Keratinocyte (primary cell): ENCODE measurements at regions not wholly inside any gene's neighbourhood (a gene's known extent, or its start where the extent isn't known, plus 50 kb on each side); places are given as distances from the start of the nearest gene placed in this dataset.

Experiments used
- DNase-seq: peaks from one replicate; pipeline ENCODE4 v3.0.0-alpha.2; 2011; ENCODE audit warnings: low read depth, missing footprints, low spot score
- FAIRE-seq: peaks from 2 replicates; lab custom pipeline; 2011; peaks lifted over from hg19 to GRCh38; lab: Jason Lieb, UNC
- H2AFZ ChIP-seq: 2 replicates; pipeline ENCODE4 v1.6.0; 2012; ENCODE audit warnings: low read length, control low read depth, inconsistent platforms; ENCODE audit not compliant: control insufficient read depth
- H3K27ac ChIP-seq: 2 replicates; pipeline ENCODE4 v1.5.1; 2011; ENCODE audit warnings: low read length; ENCODE audit not compliant: control insufficient read depth, insufficient read depth
- H3K27me3 ChIP-seq: 3 replicates; pipeline ENCODE4 v1.6.0; 2011; ENCODE audit warnings: low read length; ENCODE audit not compliant: control insufficient read depth, insufficient read depth; ENCODE audit errors: extremely low read depth
- H3K36me3 ChIP-seq, 2 experiments: 2 replicates in 1 of 2; 3 replicates in 1 of 2; pipeline ENCODE4 v1.5.1; 2011; ENCODE audit warnings: low read length in 2 of 2, mild to moderate bottlenecking in 1 of 2; ENCODE audit not compliant: control insufficient read depth in 2 of 2, insufficient read depth in 2 of 2; ENCODE audit errors: extremely low read depth in 1 of 2
- H3K4me1 ChIP-seq: 3 replicates; pipeline ENCODE4 v1.5.1; 2011; ENCODE audit warnings: low read length; ENCODE audit not compliant: control insufficient read depth, insufficient read depth; ENCODE audit errors: extremely low read depth
- H3K4me2 ChIP-seq: 3 replicates; pipeline ENCODE4 v1.6.0; 2011; ENCODE audit warnings: low read depth, low read length; ENCODE audit not compliant: control insufficient read depth, insufficient read depth; ENCODE audit errors: extremely low read depth
- H3K4me3 ChIP-seq, 3 experiments: fragments of 200-600 bp in 1 of 3; sonication (generic) in 1 of 3; 2 replicates in 2 of 3; 3 replicates in 1 of 3; pipeline ENCODE4 v1.5.1; 2011 to 2016; ENCODE audit warnings: low read length in 3 of 3, mild to moderate bottlenecking in 3 of 3, control low read depth in 2 of 3, inconsistent platforms in 1 of 3, low read depth in 1 of 3, mixed read lengths in 1 of 3, mixed run types in 1 of 3, moderate library complexity in 1 of 3; ENCODE audit not compliant: control insufficient read depth in 2 of 3, insufficient read depth in 2 of 3; ENCODE audit errors: extremely low read depth in 1 of 3
- H3K79me2 ChIP-seq: 2 replicates; pipeline ENCODE4 v1.6.0; 2012; ENCODE audit warnings: low read length; ENCODE audit not compliant: control insufficient read depth, insufficient read depth
- H3K9ac ChIP-seq: 3 replicates; pipeline ENCODE4 v1.6.0; 2011; ENCODE audit warnings: low read length; ENCODE audit not compliant: control insufficient read depth, insufficient read depth; ENCODE audit errors: extremely low read depth
- H3K9me1 ChIP-seq: 3 replicates; pipeline ENCODE4 v1.6.0; 2011; ENCODE audit warnings: low read length; ENCODE audit not compliant: control insufficient read depth, insufficient read depth; ENCODE audit errors: extremely low read depth
- H3K9me3 ChIP-seq: 2 replicates; pipeline ENCODE4 v1.5.1; 2012; ENCODE audit warnings: low read depth, low read length; ENCODE audit not compliant: control insufficient read depth
- H4K20me1 ChIP-seq: 3 replicates; pipeline ENCODE4 v1.6.0; 2011; ENCODE audit warnings: low read length; ENCODE audit not compliant: control insufficient read depth, insufficient read depth; ENCODE audit errors: extremely low read depth
- EZH2 ChIP-seq: IDR thresholded peaks from one replicate; pipeline ENCODE4 v1.6.1; 2012; ENCODE audit warnings: inconsistent platforms, mild to moderate bottlenecking, low read length, moderate library complexity
- dilution Hi-C: fragments of 300-500 bp; cut with MboI; formaldehyde crosslinking; loops from one replicate; pipeline ENCODE4 v1.7.0; 2020; ENCODE audit warnings: low sequenced_read_pairs; ENCODE audit not compliant: extremely low pct_ligation_motif_present
- TF ChIP-seq, protein P1 (sequence below), 3 experiments: IDR thresholded peaks in 1 of 3; conservative IDR thresholded peaks in 1 of 3; optimal IDR thresholded peaks in 1 of 3; 2 replicates in 2 of 3; 3 replicates in 1 of 3; pipeline versions ENCODE3 to v1.5.1; 2011; ENCODE audit warnings: low read length in 3 of 3, mild to moderate bottlenecking in 3 of 3, moderate library complexity in 2 of 3, control low read depth in 1 of 3, inconsistent platforms in 1 of 3; ENCODE audit not compliant: insufficient read depth in 2 of 3; ENCODE audit errors: extremely low read depth in 1 of 3

- Histone ChIP-seq H3K4me2 (no peak overlapping the region), H4K20me1 (no peaks in the 10 kb centered on the region), H3K4me3 (no peak overlapping the region), H3K79me2 (no peaks in the 10 kb centered on the region), H3K36me3 (no peaks in the 10 kb centered on the region), H3K27me3 (no peaks in the 10 kb centered on the region), H3K4me1 (no peaks in the 10 kb centered on the region), H3K9me1 (no peaks in the 10 kb centered on the region), H3K9ac (no peak overlapping the region), H3K27ac (no peak overlapping the region), H2AFZ (no peak overlapping the region), H3K9me3 (no peaks in the 10 kb centered on the region)
- dilution Hi-C loops: no loop called here
- no peak for TF ChIP-seq EZH2
- TF ChIP-seq, protein P1, sequence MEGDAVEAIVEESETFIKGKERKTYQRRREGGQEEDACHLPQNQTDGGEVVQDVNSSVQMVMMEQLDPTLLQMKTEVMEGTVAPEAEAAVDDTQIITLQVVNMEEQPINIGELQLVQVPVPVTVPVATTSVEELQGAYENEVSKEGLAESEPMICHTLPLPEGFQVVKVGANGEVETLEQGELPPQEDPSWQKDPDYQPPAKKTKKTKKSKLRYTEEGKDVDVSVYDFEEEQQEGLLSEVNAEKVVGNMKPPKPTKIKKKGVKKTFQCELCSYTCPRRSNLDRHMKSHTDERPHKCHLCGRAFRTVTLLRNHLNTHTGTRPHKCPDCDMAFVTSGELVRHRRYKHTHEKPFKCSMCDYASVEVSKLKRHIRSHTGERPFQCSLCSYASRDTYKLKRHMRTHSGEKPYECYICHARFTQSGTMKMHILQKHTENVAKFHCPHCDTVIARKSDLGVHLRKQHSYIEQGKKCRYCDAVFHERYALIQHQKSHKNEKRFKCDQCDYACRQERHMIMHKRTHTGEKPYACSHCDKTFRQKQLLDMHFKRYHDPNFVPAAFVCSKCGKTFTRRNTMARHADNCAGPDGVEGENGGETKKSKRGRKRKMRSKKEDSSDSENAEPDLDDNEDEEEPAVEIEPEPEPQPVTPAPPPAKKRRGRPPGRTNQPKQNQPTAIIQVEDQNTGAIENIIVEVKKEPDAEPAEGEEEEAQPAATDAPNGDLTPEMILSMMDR (optimal IDR thresholded peaks at IDR 0.05 in 1 of 3, IDR thresholded peaks at IDR 0.05 in 1 of 3, conservative IDR thresholded peaks at IDR 0.05 in 1 of 3; ENCODE audit: extremely low read depth in 1 of 3, insufficient read depth in 2 of 3, low read length in 3 of 3): no peak
- no peak for FAIRE-seq
- no peak for DNase-seq
These were observed 466.4 kb downstream of the TDRD15 start for GRCh38 chr2:21590026-21590690.

GRCh38 chr2:21591926-21592325, 468.2 kb downstream of the TDRD15 start:
- no peak overlapping the region for H3K9ac ChIP-seq
- H3K4me1 ChIP-seq: no peaks in the 10 kb centered on the region
- H3K79me2 ChIP-seq: no peaks in the 10 kb centered on the region
- no peak overlapping the region for H3K27ac ChIP-seq
- DNase-seq (no peak), FAIRE-seq (no peak)
- dilution Hi-C loops: no loop called here
- H3K4me2 ChIP-seq: no peak overlapping the region
- H2AFZ ChIP-seq: no peak overlapping the region
- H3K9me1 ChIP-seq: no peaks in the 10 kb centered on the region
- H3K36me3 ChIP-seq: no peaks in the 10 kb centered on the region
- no peaks in the 10 kb centered on the region for H4K20me1 ChIP-seq
- no peak for TF ChIP-seq EZH2
- TF ChIP-seq, protein P1 (optimal IDR thresholded peaks at IDR 0.05 in 1 of 3, IDR thresholded peaks at IDR 0.05 in 1 of 3, conservative IDR thresholded peaks at IDR 0.05 in 1 of 3; ENCODE audit: extremely low read depth in 1 of 3, insufficient read depth in 2 of 3, low read length in 3 of 3): no peak
- no peaks in the 10 kb centered on the region for H3K9me3 ChIP-seq
- no peak overlapping the region for H3K4me3 ChIP-seq
- H3K27me3 ChIP-seq: no peaks in the 10 kb centered on the region
